ENCODE measurements at regions not wholly inside any gene's neighbourhood (a gene's known extent, or its start where the extent isn't known, plus 50 kb on each side); places are given as distances from the start of the nearest gene placed in this dataset.
"Not testable (repeated sequence)": the region's sequence is repeated elsewhere in the genome, so short reads cannot be mapped to it uniquely, and the experiment has no call there.

GRCh38 chr6:4208158-4208557, 72.8 kb upstream of the ECI2 start:
- TF ChIP-seq EP300 (IDR thresholded peaks at IDR 0.05) = no peak
- no peak for TF ChIP-seq POLR2AphosphoS5 (IDR thresholded peaks at IDR 0.05)
- TF ChIP-seq POLR2A (IDR thresholded peaks at IDR 0.05; ENCODE audit: low read depth) = no peak
- Histone ChIP-seq H3K36me3 (no peaks in the 10 kb centered on the region), H3K27ac (replicated peaks in 1 of 4) (no peak overlapping the region), H3K9me3 (peaks cover 0 to 4% (median 0%) of the 10 kb centered on the region in 4 donors), H3K4me3 (no peak overlapping the region), H3K4me1 (peaks cover 0 to 9% (median 4%) of the 10 kb centered on the region in 4 donors), H3K27me3 (no peaks in the 10 kb centered on the region)
- 53% methylated on average over 2 of the region's 2 CpGs for WGBS
- no peak for DNase-seq (ENCODE audit: extremely low spot score)
- intact Hi-C loops (cut with DNase I) = no loop called here

- H3K4me3 ChIP-seq; H3K9me3 ChIP-seq; H3K36me3 ChIP-seq; intact Hi-C loops (cut with DNase I); H3K27ac ChIP-seq (replicated peaks in 1 of 4); H3K27me3 ChIP-seq; DNase-seq (ENCODE audit: extremely low spot score); H3K4me1 ChIP-seq: not testable (repeated sequence)
- WGBS = 93% methylated on average over 17 of the region's 21 CpGs
Observed at GRCh38 chr6:4203642-4204417, 68.5 kb upstream of the ECI2 start.

- H3K4me3 ChIP-seq = no peak overlapping the region
- H3K9me3 ChIP-seq = no peaks in the 10 kb centered on the region
- TF ChIP-seq CTCF (IDR thresholded peaks at IDR 0.05) (no peak), EP300 (IDR thresholded peaks at IDR 0.05) (no peak), POLR2AphosphoS5 (IDR thresholded peaks at IDR 0.05) (no peak), POLR2A (IDR thresholded peaks at IDR 0.05; ENCODE audit: low read depth) (no peak)
- WGBS = 100% methylated on average over 3 of the region's 3 CpGs
- no peak overlapping the region for H3K27ac ChIP-seq (replicated peaks in 1 of 4)
- no peaks in the 10 kb centered on the region for H3K27me3 ChIP-seq
- no peak for DNase-seq (ENCODE audit: extremely low spot score)
- no peaks in the 10 kb centered on the region for H3K4me1 ChIP-seq
- H3K36me3 ChIP-seq = no peaks in the 10 kb centered on the region
- intact Hi-C loops (cut with DNase I) = no loop called here
Observed at GRCh38 chr6:4192627-4193026, 57.3 kb upstream of the ECI2 start.

- no peak for DNase-seq (ENCODE audit: extremely low spot score)
- intact Hi-C loops (cut with DNase I) = no loop called here
- 80% methylated on average over 1 of the region's 1 CpG for WGBS
Observed at GRCh38 chr6:4192173-4192572, 56.8 kb upstream of the ECI2 start.

GRCh38 chr6:4191271-4191721, 55.9 kb upstream of the ECI2 start:
- 96% methylated on average over 16 of the region's 27 CpGs for WGBS

More at GRCh38 chr6:4192173-4192572, 56.8 kb upstream of the ECI2 start:
- H3K36me3 ChIP-seq = no peaks in the 10 kb centered on the region
- H3K4me3 ChIP-seq = no peak overlapping the region
- no peaks in the 10 kb centered on the region for H3K9me3 ChIP-seq
- no peaks in the 10 kb centered on the region for H3K27me3 ChIP-seq
- no peak overlapping the region for H3K27ac ChIP-seq (replicated peaks in 1 of 4)
- no peaks in the 10 kb centered on the region for H3K4me1 ChIP-seq
- TF ChIP-seq POLR2A (IDR thresholded peaks at IDR 0.05; ENCODE audit: low read depth) (no peak), EP300 (IDR thresholded peaks at IDR 0.05) (no peak), CTCF (IDR thresholded peaks at IDR 0.05) (no peak), POLR2AphosphoS5 (IDR thresholded peaks at IDR 0.05) (no peak)

More at GRCh38 chr6:4191271-4191721, 55.9 kb upstream of the ECI2 start:
- H3K36me3 ChIP-seq = no peaks in the 10 kb centered on the region
- no peaks in the 10 kb centered on the region for H3K27me3 ChIP-seq
- no peaks in the 10 kb centered on the region for H3K9me3 ChIP-seq
- no peak for DNase-seq (ENCODE audit: extremely low spot score)
- no peak overlapping the region for H3K27ac ChIP-seq (replicated peaks in 1 of 4)
- TF ChIP-seq CTCF (IDR thresholded peaks at IDR 0.05) = no peak
- no peak for TF ChIP-seq POLR2A (IDR thresholded peaks at IDR 0.05; ENCODE audit: low read depth)
- TF ChIP-seq POLR2AphosphoS5 (IDR thresholded peaks at IDR 0.05) = no peak
- no peak for TF ChIP-seq EP300 (IDR thresholded peaks at IDR 0.05)
- intact Hi-C loops (cut with DNase I) = no loop called here
- H3K4me3 ChIP-seq = no peak overlapping the region
- H3K4me1 ChIP-seq = no peaks in the 10 kb centered on the region
